ENCODE measurements at regions not wholly inside any gene's neighbourhood (a gene's known extent, or its start where the extent isn't known, plus 50 kb on each side); places are given as distances from the start of the nearest gene placed in this dataset.

GRCh38 chr2:57937456-57937855 is 109.2 kb upstream of the VRK2 start:
- DNase-seq (ENCODE audit: low read depth): no peak

GRCh38 chr2:57941816-57942215 is 104.8 kb upstream of the VRK2 start:
- DNase-seq (ENCODE audit: low read depth): no peak

GRCh38 chr2:57943315-57943714 is 103.3 kb upstream of the VRK2 start:
- no peak for DNase-seq (ENCODE audit: low read depth)

GRCh38 chr2:57947398-57947797 is 99.2 kb upstream of the VRK2 start:
- DNase-seq (ENCODE audit: low read depth): no peak

- DNase-seq (ENCODE audit: low read depth): no peak
Observed at GRCh38 chr2:57954020-57954419, 92.6 kb upstream of the VRK2 start.

- DNase-seq (ENCODE audit: low read depth): no peak
Observed at GRCh38 chr2:57957238-57957637, 89.4 kb upstream of the VRK2 start.

- DNase-seq (ENCODE audit: low read depth): no peak
Observed at GRCh38 chr2:57959390-57959789, 87.2 kb upstream of the VRK2 start.

GRCh38 chr2:57962861-57963260 is 83.7 kb upstream of the VRK2 start:
- DNase-seq (ENCODE audit: low read depth): no peak

GRCh38 chr2:57965219-57965618 is 81.4 kb upstream of the VRK2 start:
- DNase-seq (ENCODE audit: low read depth): no peak

- no peak for DNase-seq (ENCODE audit: low read depth)
Observed at GRCh38 chr2:57965961-57966360, 80.6 kb upstream of the VRK2 start.

GRCh38 chr2:57973621-57974186 is 72.9 kb upstream of the VRK2 start:
- DNase-seq (ENCODE audit: low read depth): no peak

GRCh38 chr2:57979158-57979557 is 67.4 kb upstream of the VRK2 start:
- no peak for DNase-seq (ENCODE audit: low read depth)

- peak; percentile 58 for DNase-seq (ENCODE audit: low read depth)
Observed at GRCh38 chr2:57981083-57981768, 65.4 kb upstream of the VRK2 start.

- DNase-seq (ENCODE audit: low read depth): no peak
Observed at GRCh38 chr2:57987835-57988573, 58.6 kb upstream of the VRK2 start.

GRCh38 chr2:57990118-57990725 is 56.4 kb upstream of the VRK2 start:
- DNase-seq (ENCODE audit: low read depth): no peak

Data from RPMI7951 (cell line).